Cardiac muscle cell (in vitro differentiated cells and primary cell): ENCODE measurements at regions not wholly inside any gene's neighbourhood (a gene's known extent, or its start where the extent isn't known, plus 50 kb on each side); places are given as distances from the start of the nearest gene placed in this dataset.
A peak's percentile ranks its signal among the peaks of the same experiment; 100 is the strongest.

Source experiments
- DNase-seq, 2 donors: peaks; one replicate each; pipeline versions ENCODE4 v3.0.0 to v3.0.0-alpha.2; 2010 to 2017; ENCODE audit warnings: low read depth in 1 of 2, low spot score in 1 of 2
- H3K27ac ChIP-seq: fragments of 200-600 bp; sonication (generic); 2 replicates; pipeline ENCODE4 v1.5.1; 2016
- H3K27me3 ChIP-seq: fragments of 200-600 bp; sonication (generic); 2 replicates; pipeline ENCODE4 v1.6.0; 2016; ENCODE audit warnings: control low read depth
- H3K36me3 ChIP-seq: fragments of 200-600 bp; sonication (generic); 2 replicates; pipeline ENCODE4 v1.5.1; 2016; ENCODE audit warnings: control low read depth
- H3K4me1 ChIP-seq: fragments of 200-600 bp; sonication (generic); 2 replicates; pipeline ENCODE4 v1.8.1; 2017; ENCODE audit warnings: low read depth, mild to moderate bottlenecking, mixed run types
- H3K4me3 ChIP-seq: fragments of 200-600 bp; sonication (generic); 2 replicates; pipeline ENCODE4 v1.5.1; 2016; ENCODE audit warnings: mild to moderate bottlenecking
- H3K9me3 ChIP-seq: fragments of 200-600 bp; sonication (generic); 2 replicates; pipeline ENCODE4 v1.5.1; 2017; ENCODE audit warnings: low read depth, mild to moderate bottlenecking, control low read depth
- CTCF ChIP-seq: IDR thresholded peaks from 2 replicates; pipeline ENCODE4 v1.5.1; 2012; ENCODE audit warnings: low read depth, mild to moderate bottlenecking, low read length

GRCh38 chr2:190771726-190772125 lies 108.9 kb upstream of the GLS start:
- H3K27ac ChIP-seq: no peak overlapping the region
- no peaks in the 10 kb centered on the region for H3K9me3 ChIP-seq
- TF ChIP-seq CTCF: no peak
- H3K36me3 ChIP-seq: no peaks in the 10 kb centered on the region
- no peak overlapping the region for H3K4me3 ChIP-seq
- H3K4me1 ChIP-seq: no peaks in the 10 kb centered on the region
- no peak for DNase-seq
- no peaks in the 10 kb centered on the region for H3K27me3 ChIP-seq

GRCh38 chr2:190780594-190780993 lies 100.0 kb upstream of the GLS start:
- no peaks in the 10 kb centered on the region for H3K36me3 ChIP-seq
- H3K4me3 ChIP-seq: no peak overlapping the region
- no peaks in the 10 kb centered on the region for H3K4me1 ChIP-seq
- DNase-seq: no peak
- no peak overlapping the region for H3K27ac ChIP-seq
- no peaks in the 10 kb centered on the region for H3K27me3 ChIP-seq
- no peak for TF ChIP-seq CTCF
- H3K9me3 ChIP-seq: no peaks in the 10 kb centered on the region

- peak; percentile 53 for TF ChIP-seq CTCF
- no peaks in the 10 kb centered on the region for H3K27me3 ChIP-seq
- peak; percentile 65 to 85 for DNase-seq
- no peaks in the 10 kb centered on the region for H3K9me3 ChIP-seq
- no peaks in the 10 kb centered on the region for H3K4me1 ChIP-seq
- no peaks in the 10 kb centered on the region for H3K36me3 ChIP-seq
- no peak overlapping the region for H3K27ac ChIP-seq
- no peak overlapping the region for H3K4me3 ChIP-seq
Measured at GRCh38 chr2:190781604-190782198, 98.9 kb upstream of the GLS start.

GRCh38 chr2:190782264-190782663 lies 98.4 kb upstream of the GLS start:
- no peak for TF ChIP-seq CTCF
- no peaks in the 10 kb centered on the region for H3K4me1 ChIP-seq
- H3K9me3 ChIP-seq: no peaks in the 10 kb centered on the region
- no peak overlapping the region for H3K27ac ChIP-seq
- DNase-seq: no peak
- H3K27me3 ChIP-seq: no peaks in the 10 kb centered on the region
- H3K36me3 ChIP-seq: no peaks in the 10 kb centered on the region
- no peak overlapping the region for H3K4me3 ChIP-seq

GRCh38 chr2:190783513-190784263 lies 96.9 kb upstream of the GLS start:
- Histone ChIP-seq H3K4me1 (no peaks in the 10 kb centered on the region), H3K9me3 (no peaks in the 10 kb centered on the region), H3K36me3 (no peaks in the 10 kb centered on the region), H3K4me3 (no peak overlapping the region), H3K27ac (no peak overlapping the region), H3K27me3 (no peaks in the 10 kb centered on the region)
- no peak for TF ChIP-seq CTCF
- no peak for DNase-seq
